ENCODE measurements at regions not wholly inside any gene's neighbourhood (a gene's known extent, or its start where the extent isn't known, plus 50 kb on each side); places are given as distances from the start of the nearest gene placed in this dataset.

- H3K9me3 ChIP-seq: no peaks in the 10 kb centered on the region
- ATAC-seq (no peak), DNase-seq (no peak)
- no peaks in the 10 kb centered on the region for H3K27me3 ChIP-seq
- WGBS, 2 donors: 26 to 29% methylated on average over 1 of the region's 1 CpG
- intact Hi-C loops (cut with DNase I): no loop called here
- no peaks in the 10 kb centered on the region for H3K36me3 ChIP-seq
- H3K27ac ChIP-seq: no peak overlapping the region
- no peak for TF ChIP-seq CTCF (IDR thresholded peaks at IDR 0.05)
- H3K4me1 ChIP-seq: peaks cover 0 to 16% (median 8%) of the 10 kb centered on the region in 9 donors
- no peak overlapping the region for H3K4me3 ChIP-seq
These were observed 63.0 kb downstream of the HOXA1 start for GRCh38 chr7:27032839-27033238.

- Histone ChIP-seq H3K27me3 (peaks cover 0 to 9% (median 0%) of the 10 kb centered on the region in 7 donors), H3K4me3 (no peak overlapping the region), H3K9me3 (no peaks in the 10 kb centered on the region), H3K27ac (peak overlapping the region in 4 of 10 donors; percentile 40 to 60 (median 42)), H3K4me1 (peaks cover 0 to 16% (median 8%) of the 10 kb centered on the region in 9 donors), H3K36me3 (no peaks in the 10 kb centered on the region)
- 82 to 83% methylated on average over 8 of the region's 8 CpGs for WGBS, 2 donors
- ATAC-seq (peak in 7 of 8 donors; percentile 70 to 95 (median 86)), DNase-seq (peak in 1 of 2 donors; percentile 8)
- intact Hi-C loops (cut with DNase I): no loop called here
- no peak for TF ChIP-seq CTCF (IDR thresholded peaks at IDR 0.05)
These were observed 64.3 kb downstream of the HOXA1 start for GRCh38 chr7:27031289-27032172.

GRCh38 chr7:27030393-27031050 is 65.3 kb downstream of the HOXA1 start:
- intact Hi-C loops (cut with DNase I): no loop called here
- Histone ChIP-seq H3K36me3 (no peaks in the 10 kb centered on the region), H3K27me3 (peaks cover 0 to 10% (median 0%) of the 10 kb centered on the region in 7 donors), H3K9me3 (no peaks in the 10 kb centered on the region), H3K27ac (no peak overlapping the region), H3K4me1 (peaks cover 0 to 16% (median 8%) of the 10 kb centered on the region in 9 donors), H3K4me3 (no peak overlapping the region)
- DNase-seq (no peak), ATAC-seq (no peak)
- no peak for TF ChIP-seq CTCF (IDR thresholded peaks at IDR 0.05)
- WGBS, 2 donors: 78 to 83% methylated on average over 7 of the region's 7 CpGs

- no peak overlapping the region for H3K27ac ChIP-seq
- H3K36me3 ChIP-seq: no peaks in the 10 kb centered on the region
- no peak for TF ChIP-seq CTCF (IDR thresholded peaks at IDR 0.05)
- H3K9me3 ChIP-seq: no peaks in the 10 kb centered on the region
- H3K4me1 ChIP-seq: no peaks in the 10 kb centered on the region
- DNase-seq (no peak), ATAC-seq (no peak)
- intact Hi-C loops (cut with DNase I): no loop called here
- peaks cover 0 to 10% (median 0%) of the 10 kb centered on the region in 7 donors for H3K27me3 ChIP-seq
- H3K4me3 ChIP-seq: no peak overlapping the region
- WGBS, 2 donors: 66 to 68% methylated on average over 8 of the region's 8 CpGs
These were observed 70.5 kb downstream of the HOXA1 start for GRCh38 chr7:27025270-27025669.
